GM21619 (cell line): ENCODE measurements at regions not wholly inside any gene's neighbourhood (a gene's known extent, or its start where the extent isn't known, plus 50 kb on each side); places are given as distances from the start of the nearest gene placed in this dataset.
"Not testable (repeated sequence)": the region's sequence is repeated elsewhere in the genome, so short reads cannot be mapped to it uniquely, and the experiment has no call there.

Experiments used
- ATAC-seq: cut with Tn5 transposase; IDR thresholded peaks from one replicate; pipeline ENCODE4 v1.9.1; 2021; ENCODE audit not compliant: unreplicated experiment

GRCh38 chr4:93888308-93888707, 59.8 kb downstream of the ATOH1 start:
- ATAC-seq, result no peak

GRCh38 chr4:93888768-93889167, 60.2 kb downstream of the ATOH1 start:
- no peak for ATAC-seq

GRCh38 chr4:93891244-93891643, 62.7 kb downstream of the ATOH1 start:
- ATAC-seq, result no peak

DNA sequence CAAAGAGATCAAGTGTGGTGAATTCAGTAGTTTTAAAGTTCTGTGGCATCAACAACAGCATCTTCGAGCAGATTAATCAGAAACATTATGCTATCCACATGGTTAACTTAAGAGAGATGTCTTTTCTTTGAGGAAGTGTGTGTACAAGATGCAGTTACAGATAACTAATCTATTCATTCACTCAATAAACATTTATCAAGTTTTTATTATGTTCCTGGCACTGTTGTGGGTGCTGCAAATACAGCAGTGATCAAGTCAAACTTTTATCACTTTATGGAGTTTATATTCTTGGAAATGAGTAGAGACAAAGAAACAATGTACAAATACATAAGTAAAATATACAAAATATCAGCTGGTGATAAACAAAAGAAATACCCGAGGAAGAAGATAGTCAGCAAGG, 66.4 kb downstream of the ATOH1 start:
- no peak for ATAC-seq

- no peak for ATAC-seq
These were observed 68.0 kb downstream of the ATOH1 start for GRCh38 chr4:93896516-93896915.

DNA sequence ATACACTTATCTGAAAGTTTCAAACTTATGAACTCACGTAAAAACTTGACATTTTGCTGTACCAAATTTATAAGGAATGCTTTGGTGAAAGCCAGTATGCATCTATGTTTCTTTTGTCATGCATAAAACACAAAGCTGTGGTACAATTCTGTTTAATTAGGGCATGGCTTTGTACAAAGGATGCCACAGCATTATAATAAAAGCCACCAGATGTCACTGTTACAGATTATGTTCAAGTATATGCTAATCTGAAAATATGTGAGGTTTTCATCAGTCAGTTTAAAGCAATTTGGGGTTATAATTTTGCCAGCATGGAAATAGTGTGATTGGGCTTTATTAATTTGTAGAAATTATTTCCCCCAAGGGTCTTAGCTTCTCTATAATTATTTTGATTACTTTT, 69.0 kb downstream of the ATOH1 start:
- ATAC-seq, result peak; percentile 45

- no peak for ATAC-seq
These were observed 80.2 kb downstream of the ATOH1 start for GRCh38 chr4:93908778-93909177.

- ATAC-seq, result no peak
These were observed 83.1 kb downstream of the ATOH1 start for GRCh38 chr4:93911671-93912070.

GRCh38 chr4:93912146-93912545, 83.6 kb downstream of the ATOH1 start:
- no peak for ATAC-seq

- no peak for ATAC-seq
These were observed 90.3 kb downstream of the ATOH1 start for GRCh38 chr4:93918856-93919255.

DNA sequence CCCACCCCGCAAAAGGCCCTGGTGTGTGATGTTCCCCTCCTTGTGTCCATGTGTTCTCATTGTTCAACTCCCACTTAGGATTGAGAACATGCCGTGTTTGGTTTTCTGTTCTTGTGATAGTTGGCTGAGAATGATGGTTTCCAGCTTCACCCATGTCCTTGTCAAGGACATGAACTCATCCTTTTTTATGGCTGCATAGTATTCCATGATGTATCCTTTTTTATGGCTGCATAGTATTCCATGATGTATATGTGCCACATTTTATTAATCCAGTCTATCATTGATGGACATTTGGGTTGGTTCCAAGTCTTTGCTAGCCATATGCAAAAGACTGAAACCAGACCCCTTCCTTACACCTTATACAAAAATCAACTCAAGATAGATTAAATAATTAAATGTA, 95.0 kb downstream of the ATOH1 start:
- ATAC-seq, result not testable (repeated sequence)

- no peak for ATAC-seq
These were observed 118.7 kb downstream of the ATOH1 start for GRCh38 chr4:93947286-93947685.

GRCh38 chr4:93950239-93950638, 121.7 kb downstream of the ATOH1 start:
- ATAC-seq, result not testable (repeated sequence)

DNA sequence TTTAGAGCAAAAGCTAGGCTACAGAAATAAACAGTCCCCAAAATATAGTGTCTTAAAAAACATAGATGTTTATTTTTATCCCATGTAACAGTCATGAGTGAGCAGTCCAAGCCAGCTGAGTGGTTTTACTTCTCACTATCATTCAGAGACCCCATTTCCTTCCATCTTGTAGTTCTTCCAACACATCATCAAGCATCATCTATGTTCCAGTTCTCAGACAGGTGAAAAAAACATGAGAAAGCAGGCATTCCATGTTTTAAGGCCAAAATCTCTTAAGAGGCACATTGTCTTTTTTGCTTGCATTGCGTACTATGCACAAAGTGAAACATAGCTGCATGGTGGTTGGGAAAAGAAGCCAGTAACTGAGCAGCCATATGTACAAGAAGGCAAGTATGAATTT, 128.6 kb downstream of the ATOH1 start:
- no peak for ATAC-seq

DNA sequence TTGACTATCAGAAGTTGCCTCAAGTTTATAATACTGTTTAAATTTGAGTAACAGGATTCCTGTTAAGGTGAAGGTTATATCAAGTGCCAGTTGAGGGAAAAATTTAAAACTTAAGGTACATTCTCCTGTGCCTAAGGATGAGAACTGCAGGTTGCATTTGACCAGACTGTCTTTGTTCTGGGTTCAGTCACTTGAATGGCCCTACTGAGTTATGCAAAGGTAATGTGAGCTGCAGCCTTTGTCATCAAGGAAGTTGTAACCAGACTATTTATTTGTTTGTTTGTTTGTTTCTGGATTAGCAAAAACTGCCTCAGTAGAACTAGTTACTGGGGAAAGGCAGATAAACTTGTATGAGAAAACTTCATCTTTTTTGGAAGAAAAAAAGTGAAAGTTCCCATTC, 131.9 kb downstream of the ATOH1 start:
- no peak for ATAC-seq

- ATAC-seq, result no peak
These were observed 132.4 kb downstream of the ATOH1 start for GRCh38 chr4:93960916-93961315.

GRCh38 chr4:93981594-93981993, 153.0 kb downstream of the ATOH1 start:
- no peak for ATAC-seq

DNA sequence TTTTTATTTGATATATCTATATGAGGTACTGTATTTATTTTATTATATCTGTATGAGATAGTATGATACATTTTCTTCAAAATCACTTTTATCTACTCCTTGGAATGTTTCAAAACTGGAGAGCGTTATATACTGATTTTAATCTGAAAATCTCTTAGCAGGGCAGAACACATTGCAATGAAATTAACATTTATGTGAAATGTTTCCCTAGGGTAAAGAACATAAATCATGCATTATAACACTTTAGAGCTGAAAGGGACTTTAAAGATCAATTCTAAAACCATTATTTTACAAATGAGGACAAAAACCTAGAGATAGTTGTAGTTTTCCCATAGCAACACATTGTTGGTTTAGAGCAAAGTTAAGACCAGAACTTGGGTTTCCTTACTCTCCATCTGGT, 153.7 kb downstream of the ATOH1 start:
- no peak for ATAC-seq

GRCh38 chr4:93983140-93983539, 154.6 kb downstream of the ATOH1 start:
- peak; percentile 97 for ATAC-seq

DNA sequence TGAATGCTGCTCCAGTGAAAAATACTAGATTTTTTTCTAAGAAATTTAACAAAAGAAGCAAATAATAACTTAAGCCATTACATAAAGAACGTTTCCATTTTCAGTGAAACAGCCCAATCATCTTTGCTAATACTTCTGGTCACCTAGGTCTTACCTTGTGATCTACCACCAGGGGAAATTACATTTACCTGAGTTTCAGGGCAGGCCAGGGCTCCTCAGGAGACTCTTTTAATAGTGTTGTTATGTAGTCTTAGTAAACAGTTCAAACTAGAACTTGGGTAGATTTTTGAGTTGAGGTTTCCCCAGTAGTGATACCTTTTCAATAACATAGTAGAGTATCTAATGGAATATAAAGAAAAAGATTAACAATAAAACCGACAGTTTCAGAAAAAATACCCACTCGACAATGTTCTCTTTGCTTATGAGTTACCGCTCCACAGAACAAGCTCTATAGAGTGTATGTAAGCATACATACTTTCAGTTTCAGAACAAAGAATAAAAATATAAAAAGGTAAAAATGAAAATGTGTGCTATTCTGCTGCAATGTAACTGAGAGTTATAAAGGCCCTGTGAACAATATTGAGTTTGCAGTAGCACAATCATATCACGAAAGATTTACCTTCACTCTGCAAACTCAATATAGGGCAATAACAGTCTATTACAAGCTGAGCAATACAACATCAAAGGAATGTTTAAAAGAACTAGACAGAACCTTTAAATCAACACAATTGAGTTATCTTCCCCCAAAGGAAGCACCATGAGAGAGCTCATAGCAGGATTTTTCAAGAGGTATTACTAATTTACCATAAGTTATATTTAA, 165.8 kb downstream of the ATOH1 start:
- no peak for ATAC-seq

DNA sequence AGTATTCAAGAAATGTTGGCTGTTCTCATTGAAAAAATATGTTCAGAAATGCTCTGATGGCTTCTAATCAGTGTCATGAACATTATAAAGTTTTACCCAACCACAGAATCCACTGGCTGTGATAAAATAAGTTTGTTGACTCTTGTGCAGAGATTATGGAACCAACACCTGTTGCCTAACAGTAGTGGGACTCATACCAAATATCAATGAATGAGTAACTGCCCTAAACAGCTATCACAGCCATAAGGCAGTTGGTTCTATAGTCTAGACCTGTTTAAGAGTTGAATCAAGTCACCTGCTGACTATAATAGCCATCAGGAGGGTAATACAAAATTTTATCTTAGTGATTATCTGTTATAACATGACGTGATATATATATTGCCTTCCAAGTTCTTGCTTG, 168.3 kb downstream of the ATOH1 start:
- no peak for ATAC-seq

GRCh38 chr4:94000559-94000958, 172.0 kb downstream of the ATOH1 start:
- no peak for ATAC-seq

GRCh38 chr4:94006932-94007331, 178.4 kb downstream of the ATOH1 start:
- ATAC-seq, result no peak
